ENCODE measurements at regions not wholly inside any gene's neighbourhood (a gene's known extent, or its start where the extent isn't known, plus 50 kb on each side); places are given as distances from the start of the nearest gene placed in this dataset.
"Not testable (repeated sequence)": the region's sequence is repeated elsewhere in the genome, so short reads cannot be mapped to it uniquely, and the experiment has no call there.

GRCh38 chr4:177182166-177182565 is 127.5 kb upstream of the NEIL3 start:
- DNase-seq (no peak), ATAC-seq (no peak)
- no peak overlapping the region for H3K27ac Mint-ChIP-seq
- no peaks in the 10 kb centered on the region for H3K4me1 Mint-ChIP-seq
- H3K27me3 Mint-ChIP-seq = no peaks in the 10 kb centered on the region
- CTCF ChIA-PET = no interaction called here
- H3K36me3 Mint-ChIP-seq = no peaks in the 10 kb centered on the region
- H3K9me3 Mint-ChIP-seq (ENCODE audit: low read depth) = no peaks in the 10 kb centered on the region
- H3K4me3 Mint-ChIP-seq = no peak overlapping the region

GRCh38 chr4:177182728-177183127 is 126.9 kb upstream of the NEIL3 start:
- CTCF ChIA-PET = no interaction called here
- no peaks in the 10 kb centered on the region for H3K9me3 Mint-ChIP-seq (ENCODE audit: low read depth)
- no peak overlapping the region for H3K4me3 Mint-ChIP-seq

GRCh38 chr4:177185151-177185550 is 124.5 kb upstream of the NEIL3 start:
- H3K36me3 Mint-ChIP-seq = no peaks in the 10 kb centered on the region
- H3K27ac Mint-ChIP-seq = no peak overlapping the region
- H3K4me3 Mint-ChIP-seq = no peak overlapping the region
- no peak for ATAC-seq
- CTCF ChIA-PET = no interaction called here
- no peaks in the 10 kb centered on the region for H3K4me1 Mint-ChIP-seq
- H3K9me3 Mint-ChIP-seq (ENCODE audit: low read depth) = no peaks in the 10 kb centered on the region
- DNase-seq = no peak
- H3K27me3 Mint-ChIP-seq = no peaks in the 10 kb centered on the region

More at GRCh38 chr4:177182728-177183127, 126.9 kb upstream of the NEIL3 start:
- DNase-seq = no peak
- ATAC-seq = no peak
- H3K4me1 Mint-ChIP-seq = no peaks in the 10 kb centered on the region
- no peaks in the 10 kb centered on the region for H3K36me3 Mint-ChIP-seq
- no peaks in the 10 kb centered on the region for H3K27me3 Mint-ChIP-seq
- no peak overlapping the region for H3K27ac Mint-ChIP-seq

- no peaks in the 10 kb centered on the region for H3K9me3 Mint-ChIP-seq (ENCODE audit: low read depth)
- no peak for ATAC-seq
- CTCF ChIA-PET = no interaction called here
- no peak overlapping the region for H3K4me3 Mint-ChIP-seq
- no peaks in the 10 kb centered on the region for H3K27me3 Mint-ChIP-seq
- no peak for DNase-seq
- H3K36me3 Mint-ChIP-seq = no peaks in the 10 kb centered on the region
- no peak overlapping the region for H3K27ac Mint-ChIP-seq
- H3K4me1 Mint-ChIP-seq = no peaks in the 10 kb centered on the region
Measured at GRCh38 chr4:177185579-177185978, 124.1 kb upstream of the NEIL3 start.

GRCh38 chr4:177187371-177187770 is 122.3 kb upstream of the NEIL3 start:
- Mint-ChIP-seq H3K27me3 (no peaks in the 10 kb centered on the region), H3K4me1 (no peaks in the 10 kb centered on the region), H3K4me3 (no peak overlapping the region), H3K27ac (no peak overlapping the region), H3K36me3 (no peaks in the 10 kb centered on the region), H3K9me3 (ENCODE audit: low read depth) (no peaks in the 10 kb centered on the region)
- DNase-seq = no peak
- CTCF ChIA-PET = no interaction called here
- ATAC-seq = no peak

- ATAC-seq (no peak), DNase-seq (no peak)
- Mint-ChIP-seq H3K27ac (no peak overlapping the region), H3K4me3 (no peak overlapping the region), H3K27me3 (no peaks in the 10 kb centered on the region), H3K36me3 (no peaks in the 10 kb centered on the region), H3K4me1 (no peaks in the 10 kb centered on the region), H3K9me3 (ENCODE audit: low read depth) (no peaks in the 10 kb centered on the region)
- CTCF ChIA-PET = no interaction called here
Measured at GRCh38 chr4:177190995-177191580, 118.6 kb upstream of the NEIL3 start.

GRCh38 chr4:177191586-177191985 is 118.1 kb upstream of the NEIL3 start:
- no peak overlapping the region for H3K27ac Mint-ChIP-seq
- H3K4me3 Mint-ChIP-seq = no peak overlapping the region
- H3K9me3 Mint-ChIP-seq (ENCODE audit: low read depth) = no peaks in the 10 kb centered on the region
- no peaks in the 10 kb centered on the region for H3K36me3 Mint-ChIP-seq
- no peaks in the 10 kb centered on the region for H3K27me3 Mint-ChIP-seq
- ATAC-seq (no peak), DNase-seq (no peak)
- CTCF ChIA-PET = no interaction called here
- no peaks in the 10 kb centered on the region for H3K4me1 Mint-ChIP-seq

- no peaks in the 10 kb centered on the region for H3K9me3 Mint-ChIP-seq (ENCODE audit: low read depth)
- no peak overlapping the region for H3K27ac Mint-ChIP-seq
- DNase-seq (no peak), ATAC-seq (no peak)
- no peak overlapping the region for H3K4me3 Mint-ChIP-seq
- H3K4me1 Mint-ChIP-seq = no peaks in the 10 kb centered on the region
- H3K27me3 Mint-ChIP-seq = no peaks in the 10 kb centered on the region
- CTCF ChIA-PET = no interaction called here
- H3K36me3 Mint-ChIP-seq = no peaks in the 10 kb centered on the region
Measured at GRCh38 chr4:177191991-177192390, 117.7 kb upstream of the NEIL3 start.

- H3K4me1 Mint-ChIP-seq; H3K27me3 Mint-ChIP-seq; H3K27ac Mint-ChIP-seq; CTCF ChIA-PET; H3K36me3 Mint-ChIP-seq; H3K4me3 Mint-ChIP-seq; DNase-seq; ATAC-seq; H3K9me3 Mint-ChIP-seq (ENCODE audit: low read depth): not testable (repeated sequence)
Measured at GRCh38 chr4:177193024-177193715, 116.5 kb upstream of the NEIL3 start.

GRCh38 chr4:177194906-177195305 is 114.8 kb upstream of the NEIL3 start:
- no peak for DNase-seq

GRCh38 chr4:177196615-177197014 is 113.1 kb upstream of the NEIL3 start:
- Mint-ChIP-seq H3K9me3 (ENCODE audit: low read depth) (no peaks in the 10 kb centered on the region), H3K36me3 (no peaks in the 10 kb centered on the region), H3K27ac (no peak overlapping the region), H3K27me3 (no peaks in the 10 kb centered on the region), H3K4me3 (no peak overlapping the region), H3K4me1 (no peaks in the 10 kb centered on the region)
- DNase-seq = no peak
- CTCF ChIA-PET = no interaction called here
- no peak for ATAC-seq

More at GRCh38 chr4:177194906-177195305, 114.8 kb upstream of the NEIL3 start:
- no peak for ATAC-seq
- CTCF ChIA-PET = no interaction called here
- no peaks in the 10 kb centered on the region for H3K27me3 Mint-ChIP-seq
- H3K4me3 Mint-ChIP-seq = no peak overlapping the region
- H3K4me1 Mint-ChIP-seq = no peaks in the 10 kb centered on the region
- H3K27ac Mint-ChIP-seq = no peak overlapping the region
- H3K9me3 Mint-ChIP-seq (ENCODE audit: low read depth) = no peaks in the 10 kb centered on the region
- H3K36me3 Mint-ChIP-seq = no peaks in the 10 kb centered on the region

- DNase-seq (no peak), ATAC-seq (no peak)
- no peak overlapping the region for H3K4me3 Mint-ChIP-seq
- H3K27ac Mint-ChIP-seq = no peak overlapping the region
- no peaks in the 10 kb centered on the region for H3K36me3 Mint-ChIP-seq
- CTCF ChIA-PET = no interaction called here
- no peaks in the 10 kb centered on the region for H3K27me3 Mint-ChIP-seq
- no peaks in the 10 kb centered on the region for H3K9me3 Mint-ChIP-seq (ENCODE audit: low read depth)
- H3K4me1 Mint-ChIP-seq = no peaks in the 10 kb centered on the region
Measured at GRCh38 chr4:177201614-177202013, 108.1 kb upstream of the NEIL3 start.

- H3K27me3 Mint-ChIP-seq = no peaks in the 10 kb centered on the region
- CTCF ChIA-PET = no interaction called here
Measured at GRCh38 chr4:177204126-177204525, 105.5 kb upstream of the NEIL3 start.

GRCh38 chr4:177214935-177215334 is 94.7 kb upstream of the NEIL3 start:
- Mint-ChIP-seq H3K4me1 (no peaks in the 10 kb centered on the region), H3K36me3 (no peaks in the 10 kb centered on the region), H3K4me3 (no peak overlapping the region), H3K27me3 (peaks cover 5% of the 10 kb centered on the region), H3K9me3 (ENCODE audit: low read depth) (no peaks in the 10 kb centered on the region), H3K27ac (no peak overlapping the region)
- ATAC-seq (no peak), DNase-seq (no peak)
- CTCF ChIA-PET = no interaction called here

More at GRCh38 chr4:177204126-177204525, 105.5 kb upstream of the NEIL3 start:
- H3K9me3 Mint-ChIP-seq (ENCODE audit: low read depth) = no peaks in the 10 kb centered on the region
- H3K4me1 Mint-ChIP-seq = no peaks in the 10 kb centered on the region
- no peak overlapping the region for H3K27ac Mint-ChIP-seq
- DNase-seq (no peak), ATAC-seq (no peak)
- no peak overlapping the region for H3K4me3 Mint-ChIP-seq
- H3K36me3 Mint-ChIP-seq = no peaks in the 10 kb centered on the region
